Retina (tissue), 1 donor: ENCODE measurements at regions not wholly inside any gene's neighbourhood (a gene's known extent, or its start where the extent isn't known, plus 50 kb on each side); places are given as distances from the start of the nearest gene placed in this dataset.

ENCODE experiments used
- DNase-seq: peaks from one replicate; pipeline ENCODE4 v3.0.0-alpha.2; 2016

- DNase-seq: no peak
These were observed 680.5 kb upstream of the API5 start for GRCh38 chr11:42631220-42631843.

GRCh38 chr11:42646959-42647358 is 664.8 kb upstream of the API5 start:
- DNase-seq: no peak

GRCh38 chr11:42647993-42648392 is 663.8 kb upstream of the API5 start:
- DNase-seq: no peak

GRCh38 chr11:42651621-42652020 is 660.2 kb upstream of the API5 start:
- no peak for DNase-seq

- no peak for DNase-seq
These were observed 654.6 kb upstream of the API5 start for GRCh38 chr11:42657169-42657568.

GRCh38 chr11:42661942-42662341 is 649.9 kb upstream of the API5 start:
- DNase-seq: no peak

- DNase-seq: peak; percentile 85
These were observed 642.4 kb upstream of the API5 start for GRCh38 chr11:42669248-42669976.

- no peak for DNase-seq
These were observed 637.4 kb upstream of the API5 start for GRCh38 chr11:42674436-42674835.

GRCh38 chr11:42707541-42707940 is 604.3 kb upstream of the API5 start:
- DNase-seq: no peak

GRCh38 chr11:42709216-42709615 is 602.6 kb upstream of the API5 start:
- DNase-seq: no peak

GRCh38 chr11:42713279-42713678 is 598.5 kb upstream of the API5 start:
- no peak for DNase-seq

- DNase-seq: no peak
These were observed 598.0 kb upstream of the API5 start for GRCh38 chr11:42713753-42714152.

GRCh38 chr11:42720716-42721563 is 590.9 kb upstream of the API5 start:
- DNase-seq: no peak

GRCh38 chr11:42727879-42728278 is 583.9 kb upstream of the API5 start:
- no peak for DNase-seq

- DNase-seq: peak; percentile 13
These were observed 549.4 kb upstream of the API5 start for GRCh38 chr11:42762348-42762747.

- DNase-seq: no peak
These were observed 546.9 kb upstream of the API5 start for GRCh38 chr11:42764936-42765335.

- DNase-seq: no peak
These were observed 543.2 kb upstream of the API5 start for GRCh38 chr11:42768576-42768975.

- DNase-seq: peak; percentile 42
These were observed 541.2 kb upstream of the API5 start for GRCh38 chr11:42770444-42771065.

- no peak for DNase-seq
These were observed 538.9 kb upstream of the API5 start for GRCh38 chr11:42772886-42773285.

- DNase-seq: no peak
These were observed 538.1 kb upstream of the API5 start for GRCh38 chr11:42773729-42774128.

GRCh38 chr11:42774567-42774966 is 537.2 kb upstream of the API5 start:
- no peak for DNase-seq

- DNase-seq: no peak
These were observed 534.0 kb upstream of the API5 start for GRCh38 chr11:42777776-42778175.

- no peak for DNase-seq
These were observed 533.6 kb upstream of the API5 start for GRCh38 chr11:42778193-42778592.
